ENCODE measurements at regions not wholly inside any gene's neighbourhood (a gene's known extent, or its start where the extent isn't known, plus 50 kb on each side); places are given as distances from the start of the nearest gene placed in this dataset.

GRCh38 chr2:235244255-235245220 lies 249.3 kb upstream of the AGAP1 start:
- no peak for DNase-seq (ENCODE audit: low read depth in 3 of 3, low spot score in 2 of 3)

DNA sequence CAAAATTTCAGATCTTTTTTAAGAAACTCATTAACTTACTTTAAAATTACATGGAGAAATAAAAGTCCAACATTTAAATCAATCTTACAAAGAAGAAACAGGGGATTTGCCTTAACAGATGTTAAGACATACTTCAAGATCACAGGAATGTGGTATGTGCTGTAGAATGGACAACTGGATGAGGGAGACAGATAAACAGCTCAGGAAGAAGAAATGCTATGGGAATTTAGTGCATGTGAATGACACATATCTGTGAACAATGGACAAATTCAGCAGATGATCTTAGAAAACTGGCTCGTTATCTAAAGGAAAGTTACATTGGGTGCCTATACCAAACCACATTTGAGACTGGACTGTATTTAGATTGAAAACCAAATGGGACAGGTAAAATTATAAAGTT lies 246.8 kb upstream of the AGAP1 start:
- no peak for DNase-seq (ENCODE audit: low read depth in 3 of 3, low spot score in 2 of 3)

GRCh38 chr2:235255693-235256092 lies 238.2 kb upstream of the AGAP1 start:
- DNase-seq (ENCODE audit: low read depth in 3 of 3, low spot score in 2 of 3), result peak; percentile 44 to 55 (median 52)

DNA sequence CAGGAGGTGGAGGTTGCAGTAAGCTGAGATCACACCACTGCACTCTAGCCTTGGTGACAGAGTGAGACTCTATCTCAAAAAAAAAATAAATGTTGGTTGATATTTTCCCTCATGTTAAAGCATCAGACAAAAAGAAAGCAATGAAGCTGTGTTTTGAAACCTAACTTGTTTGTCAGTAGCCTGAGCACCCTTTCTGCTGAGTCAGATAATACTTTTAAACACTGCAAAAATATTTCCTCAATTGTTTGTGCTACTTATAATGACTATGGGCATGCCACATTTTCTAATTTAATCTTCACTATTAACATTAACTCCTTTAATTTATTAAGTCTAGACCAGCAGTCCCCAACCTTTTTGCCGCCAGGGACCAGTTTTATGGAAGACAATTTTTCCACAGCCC lies 236.3 kb upstream of the AGAP1 start:
- no peak for DNase-seq (ENCODE audit: low read depth in 3 of 3, low spot score in 2 of 3)

- no peak for DNase-seq (ENCODE audit: low read depth in 3 of 3, low spot score in 2 of 3)
Measured at GRCh38 chr2:235262750-235263149, 231.1 kb upstream of the AGAP1 start.

DNA sequence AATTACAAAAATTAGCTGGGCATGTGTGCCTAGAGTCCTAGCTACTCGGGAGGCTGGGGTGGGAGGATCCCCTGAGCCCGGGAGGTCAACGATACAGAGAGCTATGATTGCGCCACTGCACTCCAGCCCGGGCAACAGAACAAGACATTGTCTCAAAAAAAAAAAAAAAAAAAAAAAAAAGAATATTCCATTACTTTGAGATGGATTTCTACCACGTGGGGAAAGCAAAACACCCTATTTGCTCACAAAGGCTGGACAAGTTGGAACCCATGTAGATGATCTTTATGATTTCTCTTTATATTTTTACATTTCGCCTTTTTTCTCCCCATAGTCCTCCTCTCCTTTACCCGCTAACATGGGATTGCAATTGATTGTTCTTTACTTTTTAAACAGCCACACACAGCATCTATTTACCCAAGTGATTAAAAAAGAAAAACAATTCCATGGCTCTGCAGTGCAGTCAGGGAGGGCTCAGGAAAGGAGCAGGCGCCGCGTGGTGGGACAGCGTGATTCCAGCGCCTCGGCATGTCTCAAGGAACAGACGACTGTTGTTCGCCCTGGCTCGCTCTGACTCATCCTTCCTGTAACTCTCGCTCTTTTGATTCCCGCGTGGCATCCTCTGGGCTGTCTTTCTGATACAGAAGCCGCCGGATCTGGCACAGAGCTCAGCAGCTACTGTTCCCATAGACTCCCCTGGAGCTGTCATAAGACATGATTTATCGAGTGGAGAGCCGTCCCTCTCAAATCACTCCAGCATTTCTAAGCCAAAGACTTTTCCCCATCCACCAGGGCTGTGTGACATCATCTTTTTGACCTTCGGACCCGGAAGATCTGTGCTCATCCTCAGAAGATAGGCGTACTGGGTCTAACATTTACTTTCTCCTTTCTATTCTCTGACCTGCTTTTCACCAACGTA lies 230.4 kb upstream of the AGAP1 start:
- no peak for DNase-seq (ENCODE audit: low read depth in 3 of 3, low spot score in 2 of 3)

- no peak for DNase-seq (ENCODE audit: low read depth in 3 of 3, low spot score in 2 of 3)
Measured at GRCh38 chr2:235264121-235264493, 229.7 kb upstream of the AGAP1 start.

DNA sequence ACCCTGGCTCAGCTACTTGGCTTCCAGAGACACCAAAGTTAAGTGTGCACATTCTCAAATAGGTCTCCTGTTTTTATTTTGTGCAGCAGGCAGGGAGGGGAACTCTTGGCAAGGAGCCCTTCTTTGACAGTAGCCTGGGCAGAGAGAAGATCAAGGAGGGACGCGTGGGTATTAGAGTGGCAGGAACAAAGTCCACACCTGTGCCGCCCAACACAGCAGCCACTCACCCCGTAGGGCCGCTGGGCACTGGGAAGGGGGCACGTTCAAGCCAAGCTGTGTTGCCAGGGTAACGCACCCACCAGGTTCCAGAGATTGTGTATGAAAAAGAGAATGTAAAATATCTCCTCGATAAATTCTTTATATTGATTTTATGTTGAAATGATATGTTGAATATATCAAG lies 229.3 kb upstream of the AGAP1 start:
- no peak for DNase-seq (ENCODE audit: low read depth in 3 of 3, low spot score in 2 of 3)

DNA sequence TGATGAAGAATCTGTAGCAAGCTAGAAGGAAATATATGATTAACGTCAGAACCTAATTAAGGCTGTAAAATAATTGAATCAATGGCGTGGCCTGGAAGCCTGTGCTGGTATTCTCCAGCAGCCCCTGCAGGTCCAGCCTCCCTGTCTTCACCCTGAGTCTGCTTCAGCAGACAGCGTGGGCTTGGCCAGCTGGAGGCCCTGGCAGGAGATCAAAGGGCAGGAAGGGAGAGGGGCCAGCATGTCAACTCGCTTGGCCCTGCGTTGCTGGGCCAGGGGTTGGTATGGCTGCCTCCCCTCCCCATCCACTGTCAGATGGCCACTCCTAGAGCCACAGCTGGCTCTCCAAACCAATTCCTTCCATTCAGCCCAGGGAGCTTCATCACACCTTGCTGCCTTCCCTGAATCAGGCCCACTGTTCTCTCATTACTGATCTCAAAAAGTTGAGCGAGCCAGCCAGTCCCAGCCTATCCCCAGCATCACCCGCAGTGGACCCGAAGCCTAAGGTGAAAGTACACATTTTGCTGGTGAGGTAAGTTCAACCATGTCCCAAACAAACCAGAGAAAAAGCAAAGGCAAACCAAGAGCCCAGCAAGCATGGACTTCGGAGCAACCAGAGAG lies 228.4 kb upstream of the AGAP1 start:
- no peak for DNase-seq (ENCODE audit: low read depth in 3 of 3, low spot score in 2 of 3)

GRCh38 chr2:235267251-235267650 lies 226.6 kb upstream of the AGAP1 start:
- DNase-seq (ENCODE audit: low read depth in 3 of 3, low spot score in 2 of 3), result no peak

GRCh38 chr2:235268535-235268934 lies 225.3 kb upstream of the AGAP1 start:
- no peak for DNase-seq (ENCODE audit: low read depth in 3 of 3, low spot score in 2 of 3)

DNA sequence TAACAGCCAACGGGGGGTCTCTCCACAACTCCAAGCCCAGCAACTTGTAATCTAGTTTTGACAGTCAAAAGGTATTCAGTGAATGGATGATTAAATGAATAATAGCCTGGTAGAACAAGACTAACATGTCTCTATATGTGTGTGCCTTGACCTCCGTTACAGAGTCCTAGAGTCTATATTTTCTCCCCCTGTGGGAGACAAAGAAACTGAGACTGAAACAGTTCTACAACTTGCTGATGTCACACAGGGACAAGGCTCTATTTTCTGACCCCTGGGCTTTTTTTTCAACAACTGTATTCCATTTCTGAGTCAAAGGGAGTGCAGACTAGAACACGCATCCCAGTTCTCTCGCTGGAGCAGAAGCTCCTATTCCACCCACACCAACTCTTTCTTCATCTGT lies 223.6 kb upstream of the AGAP1 start:
- DNase-seq (ENCODE audit: low read depth in 3 of 3, low spot score in 2 of 3), result no peak

DNA sequence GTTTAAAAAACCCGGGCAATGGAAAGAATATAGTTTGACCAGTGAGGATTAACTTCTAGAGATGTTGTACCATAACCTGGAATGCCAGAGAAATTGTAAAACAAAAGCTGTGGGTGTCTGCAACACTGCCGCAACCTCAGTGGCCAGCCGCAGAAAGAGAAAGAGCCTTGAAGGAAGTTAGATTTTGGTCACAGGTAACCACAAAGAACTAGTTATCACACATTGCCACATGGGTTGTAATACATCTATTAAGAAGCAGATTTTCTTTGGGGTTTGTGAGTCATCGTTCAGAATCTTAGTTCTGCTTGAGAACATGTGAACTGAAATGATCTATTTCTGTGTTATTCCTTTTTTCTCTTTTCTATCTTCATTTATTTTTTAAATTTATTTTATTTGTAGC lies 222.9 kb upstream of the AGAP1 start:
- DNase-seq (ENCODE audit: low read depth in 3 of 3, low spot score in 2 of 3), result no peak

- DNase-seq (ENCODE audit: low read depth in 3 of 3, low spot score in 2 of 3), result no peak
Measured at GRCh38 chr2:235271936-235272335, 221.9 kb upstream of the AGAP1 start.

GRCh38 chr2:235274023-235274422 lies 219.8 kb upstream of the AGAP1 start:
- no peak for DNase-seq (ENCODE audit: low read depth in 3 of 3, low spot score in 2 of 3)

DNA sequence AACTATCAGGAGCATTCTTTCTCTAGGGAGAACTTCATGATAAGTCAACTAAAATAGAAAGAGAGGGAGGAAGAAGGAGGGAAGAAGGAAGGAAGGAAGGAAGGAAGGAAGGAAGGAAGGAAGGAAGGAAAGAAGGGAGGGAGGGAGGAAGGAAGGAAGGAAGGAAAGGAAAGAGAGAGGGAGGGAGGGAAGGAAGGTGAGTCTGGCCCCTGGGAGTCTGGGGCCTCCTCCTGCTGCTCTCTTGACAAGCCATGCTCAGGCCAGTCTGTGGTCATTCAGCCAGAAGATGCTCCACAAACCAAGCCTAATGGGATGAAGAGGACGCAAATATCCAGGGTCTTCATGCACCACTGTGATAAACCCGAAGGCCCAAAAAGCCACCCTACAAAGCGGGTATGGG lies 216.4 kb upstream of the AGAP1 start:
- DNase-seq (ENCODE audit: low read depth in 3 of 3, low spot score in 2 of 3), result no peak

GRCh38 chr2:235278771-235279355 lies 215.0 kb upstream of the AGAP1 start:
- no peak for DNase-seq (ENCODE audit: low read depth in 3 of 3, low spot score in 2 of 3)

- no peak for DNase-seq (ENCODE audit: low read depth in 3 of 3, low spot score in 2 of 3)
Measured at GRCh38 chr2:235279965-235280364, 213.9 kb upstream of the AGAP1 start.

- no peak for DNase-seq (ENCODE audit: low read depth in 3 of 3, low spot score in 2 of 3)
Measured at GRCh38 chr2:235283246-235283645, 210.6 kb upstream of the AGAP1 start.

DNA sequence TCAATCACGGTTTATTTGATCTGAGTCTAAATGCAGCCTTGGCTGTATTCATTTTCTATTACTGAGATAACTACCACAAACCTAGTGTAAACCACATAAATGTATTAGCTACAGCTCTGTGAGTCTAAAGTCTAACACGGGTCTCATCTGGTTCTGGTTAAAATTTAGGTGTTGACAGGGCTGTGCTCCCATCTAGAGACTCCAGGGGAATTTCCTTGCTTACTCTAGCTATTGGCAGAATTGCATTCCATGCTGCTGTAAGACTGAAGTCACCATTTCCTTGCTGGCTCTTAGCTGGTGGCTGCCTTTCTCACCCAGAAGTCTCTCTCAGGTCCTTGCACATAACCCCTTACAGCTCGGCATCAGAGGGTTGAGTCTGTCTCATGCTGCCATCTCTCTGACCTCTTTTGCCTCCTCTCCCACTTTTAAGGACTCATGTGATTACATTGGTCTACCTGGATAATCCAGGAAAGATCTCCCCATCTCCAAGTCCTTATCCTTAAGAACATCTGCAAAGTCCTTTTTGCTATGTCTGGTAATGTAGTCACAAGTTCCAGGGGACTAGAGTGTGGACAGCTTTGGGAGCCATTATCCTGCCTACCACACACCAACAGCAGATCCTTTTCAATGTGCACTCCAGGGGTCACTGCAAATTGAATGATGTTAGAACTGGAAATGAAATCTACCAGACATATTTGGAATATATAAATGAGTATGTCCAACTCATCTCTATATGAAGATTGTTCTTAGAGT lies 207.0 kb upstream of the AGAP1 start:
- DNase-seq (ENCODE audit: low read depth in 3 of 3, low spot score in 2 of 3), result no peak

All from right renal cortex interstitium (tissue), 3 donors.